HG03175 (cell line): ENCODE measurements at regions not wholly inside any gene's neighbourhood (a gene's known extent, or its start where the extent isn't known, plus 50 kb on each side); places are given as distances from the start of the nearest gene placed in this dataset.

ENCODE experiments used
- ATAC-seq: cut with Tn5 transposase; IDR thresholded peaks from one replicate; pipeline ENCODE4 v1.9.1; 2021; ENCODE audit warnings: mild to moderate bottlenecking, moderate library complexity; ENCODE audit not compliant: unreplicated experiment

- ATAC-seq = no peak
Observed at GRCh38 chr2:223503746-223504145, 98.4 kb downstream of the SCG2 start.

GRCh38 chr2:223508372-223508771 lies 93.8 kb downstream of the SCG2 start:
- no peak for ATAC-seq

- no peak for ATAC-seq
Observed at GRCh38 chr2:223510713-223511112, 91.4 kb downstream of the SCG2 start.

- ATAC-seq = no peak
Observed at GRCh38 chr2:223511168-223511567, 91.0 kb downstream of the SCG2 start.

GRCh38 chr2:223513771-223514455 lies 88.2 kb downstream of the SCG2 start:
- no peak for ATAC-seq

GRCh38 chr2:223519471-223519870 lies 82.7 kb downstream of the SCG2 start:
- ATAC-seq = no peak

GRCh38 chr2:223522796-223523195 lies 79.4 kb downstream of the SCG2 start:
- ATAC-seq = no peak

GRCh38 chr2:223523551-223524001 lies 78.6 kb downstream of the SCG2 start:
- no peak for ATAC-seq

- ATAC-seq = no peak
Observed at GRCh38 chr2:223524066-223524465, 78.1 kb downstream of the SCG2 start.

GRCh38 chr2:223526106-223526505 lies 76.1 kb downstream of the SCG2 start:
- ATAC-seq = no peak

- no peak for ATAC-seq
Observed at GRCh38 chr2:223528036-223528435, 74.1 kb downstream of the SCG2 start.

- ATAC-seq = no peak
Observed at GRCh38 chr2:223529696-223530095, 72.5 kb downstream of the SCG2 start.

GRCh38 chr2:223530811-223531210 lies 71.3 kb downstream of the SCG2 start:
- no peak for ATAC-seq

GRCh38 chr2:223532161-223532560 lies 70.0 kb downstream of the SCG2 start:
- no peak for ATAC-seq

- ATAC-seq = no peak
Observed at GRCh38 chr2:223532712-223533111, 69.4 kb downstream of the SCG2 start.

- no peak for ATAC-seq
Observed at GRCh38 chr2:223536546-223536945, 65.6 kb downstream of the SCG2 start.

- ATAC-seq = no peak
Observed at GRCh38 chr2:223537115-223537514, 65.0 kb downstream of the SCG2 start.

GRCh38 chr2:223537651-223538601 lies 64.2 kb downstream of the SCG2 start:
- ATAC-seq = no peak

- ATAC-seq = no peak
Observed at GRCh38 chr2:223538920-223539440, 63.2 kb downstream of the SCG2 start.

- ATAC-seq = no peak
Observed at GRCh38 chr2:223541546-223541945, 60.6 kb downstream of the SCG2 start.

- no peak for ATAC-seq
Observed at GRCh38 chr2:223542501-223542900, 59.7 kb downstream of the SCG2 start.

GRCh38 chr2:223545406-223545805 lies 56.8 kb downstream of the SCG2 start:
- ATAC-seq = no peak
